ENCODE measurements at regions not wholly inside any gene's neighbourhood (a gene's known extent, or its start where the extent isn't known, plus 50 kb on each side); places are given as distances from the start of the nearest gene placed in this dataset.

- no peak for TF ChIP-seq CC2D1A (IDR thresholded peaks at IDR 0.05)
- TF ChIP-seq ZNF134 (CRISPR knock-in tag; conservative IDR thresholded peaks at IDR 0.05) = no peak
- TF ChIP-seq POLR3G (IDR thresholded peaks at IDR 0.05; ENCODE audit: extremely low read depth, insufficient read length, insufficient replicate concordance) = no peak
- no peak for TF ChIP-seq JUNB (CRISPR knock-in tag; conservative IDR thresholded peaks at IDR 0.05)
- TF ChIP-seq PRMT5 (CRISPR knock-in tag; IDR thresholded peaks at IDR 0.05) = no peak
- TF ChIP-seq THRAP3 (IDR thresholded peaks at IDR 0.05; ENCODE audit: borderline replicate concordance) = no peak
- no peak for TF ChIP-seq BHLHE40 (IDR thresholded peaks at IDR 0.05; ENCODE audit: low read length)
- TF ChIP-seq ATF1 (CRISPR knock-in tag; IDR thresholded peaks at IDR 0.05) = no peak
- TF ChIP-seq ATF1 (tag; IDR thresholded peaks at IDR 0.05) = peak; percentile 73
- no peak for TF ChIP-seq ZNF324 (CRISPR knock-in tag; IDR thresholded peaks at IDR 0.05)
- peak; percentile 83 for TF ChIP-seq GTF2A2 (tag; IDR thresholded peaks at IDR 0.05)
- TF ChIP-seq XRCC4 (IDR thresholded peaks at IDR 0.05; ENCODE audit: extremely low read depth, insufficient read depth, insufficient read length) = no peak
- peak; percentile 95 for TF ChIP-seq ZNF197 (CRISPR knock-in tag; IDR thresholded peaks at IDR 0.05; ENCODE audit: low read depth)
- TF ChIP-seq ZBED1 (IDR thresholded peaks at IDR 0.05) = no peak
- TF ChIP-seq ZNF23 (CRISPR knock-in tag; IDR thresholded peaks at IDR 0.05) = no peak
- TF ChIP-seq NKRF (IDR thresholded peaks at IDR 0.05; ENCODE audit: borderline replicate concordance) = no peak
- no peak for TF ChIP-seq TCFL5 (CRISPR knock-in tag; conservative IDR thresholded peaks at IDR 0.05)
- no peak for TF ChIP-seq HCFC1 (IDR thresholded peaks at IDR 0.05; ENCODE audit: low read depth, low read length)
- peak; percentile 47; the same call in 1 of the 2 replicates for TF ChIP-seq ZNF780A (CRISPR knock-in tag; IDR thresholded peaks at IDR 0.05)
- TF ChIP-seq EP400 (IDR thresholded peaks at IDR 0.05) = no peak
- no peak for TF ChIP-seq HES1 (IDR thresholded peaks at IDR 0.05; ENCODE audit: low read depth)
- TF ChIP-seq DNMT1 (IDR thresholded peaks at IDR 0.05) = no peak
- no peak for TF ChIP-seq MCM2 (IDR thresholded peaks at IDR 0.05; ENCODE audit: low read depth)
- no peak for TF ChIP-seq MIER1 (IDR thresholded peaks at IDR 0.05; ENCODE audit: low read depth)
- TF ChIP-seq ZC3H4 (CRISPR knock-in tag; IDR thresholded peaks at IDR 0.05; ENCODE audit: borderline replicate concordance) = no peak
- no peak for TF ChIP-seq CEBPG (CRISPR knock-in tag; IDR thresholded peaks at IDR 0.05)
- TF ChIP-seq CEBPG (tag; conservative IDR thresholded peaks at IDR 0.05 in 1 of 2, IDR thresholded peaks at IDR 0.05 in 1 of 2) = no peak
- TF ChIP-seq RB1 (IDR thresholded peaks at IDR 0.05; ENCODE audit: low read depth) = no peak
- no peak for TF ChIP-seq NR0B1 (IDR thresholded peaks at IDR 0.05; ENCODE audit: partially characterized antibody)
- TF ChIP-seq ZNF282 (CRISPR knock-in tag; IDR thresholded peaks at IDR 0.05) = no peak
Measured at GRCh38 chr16:26969589-26970231, 97.0 kb upstream of the C16orf82 start (continued).
